ENCODE measurements at regions not wholly inside any gene's neighbourhood (a gene's known extent, or its start where the extent isn't known, plus 50 kb on each side); places are given as distances from the start of the nearest gene placed in this dataset.

DNA sequence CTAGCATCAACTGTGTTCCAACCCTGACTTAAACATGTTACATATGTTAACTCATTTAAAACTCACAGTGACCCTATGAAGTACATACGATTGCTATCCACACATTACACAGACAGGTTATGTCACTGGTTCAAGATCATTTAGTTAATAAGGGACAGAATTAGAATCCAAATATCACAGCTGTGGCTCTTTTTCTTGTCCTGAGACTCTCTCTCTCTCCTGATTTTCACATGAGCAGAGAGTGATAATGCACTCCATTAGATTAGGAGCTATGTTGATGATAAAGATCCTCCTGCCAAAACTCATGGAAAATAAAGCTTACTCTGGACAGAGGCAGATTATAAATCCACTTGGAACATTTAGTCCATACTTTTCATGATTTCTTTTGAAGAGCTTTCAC lies 408.3 kb downstream of the PPARGC1A start:
- Histone ChIP-seq H3K4me3 (ENCODE audit: low read length) (no peak overlapping the region), H3K27me3 (ENCODE audit: insufficient read depth, low read length) (no peaks in the 10 kb centered on the region), H3K36me3 (ENCODE audit: insufficient read depth, low read length) (no peaks in the 10 kb centered on the region), H3K4me1 (ENCODE audit: insufficient read depth, low read length) (no peaks in the 10 kb centered on the region), H3K9me3 (ENCODE audit: low read length) (no peaks in the 10 kb centered on the region), H2AFZ (ENCODE audit: low read depth, low read length) (no peak overlapping the region)

GRCh38 chr4:23477905-23478304 lies 411.9 kb downstream of the PPARGC1A start:
- no peaks in the 10 kb centered on the region for H3K4me1 ChIP-seq (ENCODE audit: insufficient read depth, low read length)
- no peak overlapping the region for H2AFZ ChIP-seq (ENCODE audit: low read depth, low read length)
- H3K27me3 ChIP-seq (ENCODE audit: insufficient read depth, low read length), result no peaks in the 10 kb centered on the region
- no peaks in the 10 kb centered on the region for H3K36me3 ChIP-seq (ENCODE audit: insufficient read depth, low read length)
- no peaks in the 10 kb centered on the region for H3K9me3 ChIP-seq (ENCODE audit: low read length)
- H3K4me3 ChIP-seq (ENCODE audit: low read length), result no peak overlapping the region

- no peaks in the 10 kb centered on the region for H3K4me1 ChIP-seq (ENCODE audit: insufficient read depth, low read length)
- H3K9me3 ChIP-seq (ENCODE audit: low read length), result no peaks in the 10 kb centered on the region
- no peaks in the 10 kb centered on the region for H3K36me3 ChIP-seq (ENCODE audit: insufficient read depth, low read length)
- H3K4me3 ChIP-seq (ENCODE audit: low read length), result no peak overlapping the region
- no peaks in the 10 kb centered on the region for H3K27me3 ChIP-seq (ENCODE audit: insufficient read depth, low read length)
- H2AFZ ChIP-seq (ENCODE audit: low read depth, low read length), result no peak overlapping the region
Observed at GRCh38 chr4:23476515-23477090, 413.2 kb downstream of the PPARGC1A start.

DNA sequence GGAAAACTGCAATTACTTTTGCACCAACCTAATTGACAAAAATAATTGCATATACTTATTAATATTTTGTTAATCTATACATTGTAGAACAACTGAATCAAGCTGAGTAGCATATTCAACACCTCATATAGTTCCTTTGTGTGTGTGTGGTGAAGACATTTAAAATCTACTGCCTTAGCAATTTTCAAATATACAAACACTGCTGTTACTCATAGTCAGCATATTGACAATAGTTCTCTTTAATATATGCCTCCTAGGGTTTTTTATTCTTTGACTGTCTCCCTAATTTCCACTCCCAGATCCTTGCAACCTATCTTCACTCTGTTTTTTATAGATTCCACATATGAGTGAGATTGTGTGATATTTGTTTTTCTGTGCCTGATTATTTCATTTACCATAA lies 426.8 kb downstream of the PPARGC1A start:
- Histone ChIP-seq H3K9me3 (ENCODE audit: low read length) (peaks cover 7% of the 10 kb centered on the region), H3K4me1 (ENCODE audit: insufficient read depth, low read length) (no peaks in the 10 kb centered on the region)

GRCh38 chr4:23458054-23458453 lies 431.8 kb downstream of the PPARGC1A start:
- Histone ChIP-seq H3K9me3 (ENCODE audit: low read length) (no peaks in the 10 kb centered on the region), H2AFZ (ENCODE audit: low read depth, low read length) (no peak overlapping the region), H3K4me1 (ENCODE audit: insufficient read depth, low read length) (peaks cover 10% of the 10 kb centered on the region), H3K4me3 (ENCODE audit: low read length) (no peak overlapping the region), H3K27me3 (ENCODE audit: insufficient read depth, low read length) (no peaks in the 10 kb centered on the region), H3K36me3 (ENCODE audit: insufficient read depth, low read length) (no peaks in the 10 kb centered on the region)

More for the DNA sequence above, 426.8 kb downstream of the PPARGC1A start:
- no peaks in the 10 kb centered on the region for H3K36me3 ChIP-seq (ENCODE audit: insufficient read depth, low read length)
- H2AFZ ChIP-seq (ENCODE audit: low read depth, low read length), result no peak overlapping the region
- no peaks in the 10 kb centered on the region for H3K27me3 ChIP-seq (ENCODE audit: insufficient read depth, low read length)
- H3K4me3 ChIP-seq (ENCODE audit: low read length), result no peak overlapping the region

- Histone ChIP-seq H3K4me1 (ENCODE audit: insufficient read depth, low read length) (peaks cover 10% of the 10 kb centered on the region), H3K36me3 (ENCODE audit: insufficient read depth, low read length) (no peaks in the 10 kb centered on the region), H3K27me3 (ENCODE audit: insufficient read depth, low read length) (no peaks in the 10 kb centered on the region), H3K4me3 (ENCODE audit: low read length) (no peak overlapping the region), H2AFZ (ENCODE audit: low read depth, low read length) (no peak overlapping the region), H3K9me3 (ENCODE audit: low read length) (no peaks in the 10 kb centered on the region)
Observed at GRCh38 chr4:23456864-23457263, 433.0 kb downstream of the PPARGC1A start.

DNA sequence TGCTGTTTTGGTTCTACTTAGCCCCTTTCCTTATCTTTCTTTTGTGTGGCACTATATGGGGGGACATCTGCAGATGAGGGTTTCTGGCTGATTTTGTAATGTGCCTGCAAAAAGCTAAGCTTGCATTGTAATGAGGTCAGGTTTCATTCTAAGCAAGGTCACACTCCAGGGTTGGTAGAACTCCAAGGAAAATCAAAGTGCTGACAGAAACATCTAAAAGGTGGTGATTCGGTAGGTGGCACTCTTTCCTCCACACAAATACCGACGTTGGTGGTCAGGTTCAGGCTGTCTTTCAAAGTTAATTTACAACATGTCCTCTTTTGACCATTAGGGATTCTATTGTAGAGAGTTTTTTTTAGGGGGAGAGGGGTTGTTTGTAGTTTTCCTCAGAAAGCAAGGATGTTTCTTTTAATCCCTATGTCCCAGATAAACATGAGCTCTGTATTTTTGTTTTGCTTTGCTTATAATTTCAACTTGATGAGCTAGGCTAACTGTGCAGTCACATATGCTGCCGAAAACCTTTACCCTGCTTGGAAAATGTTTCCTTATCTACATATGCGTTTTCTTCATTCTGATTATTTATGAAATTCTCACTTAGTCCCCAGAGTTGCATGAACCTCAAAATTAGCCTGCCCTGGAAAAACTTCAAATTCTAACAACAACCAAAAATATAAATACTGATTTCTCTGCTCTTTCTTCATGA lies 434.2 kb downstream of the PPARGC1A start:
- Histone ChIP-seq H3K9me3 (ENCODE audit: low read length) (no peaks in the 10 kb centered on the region), H2AFZ (ENCODE audit: low read depth, low read length) (no peak overlapping the region), H3K27me3 (ENCODE audit: insufficient read depth, low read length) (no peaks in the 10 kb centered on the region), H3K4me3 (ENCODE audit: low read length) (no peak overlapping the region), H3K4me1 (ENCODE audit: insufficient read depth, low read length) (peaks cover 15% of the 10 kb centered on the region), H3K36me3 (ENCODE audit: insufficient read depth, low read length) (no peaks in the 10 kb centered on the region)

DNA sequence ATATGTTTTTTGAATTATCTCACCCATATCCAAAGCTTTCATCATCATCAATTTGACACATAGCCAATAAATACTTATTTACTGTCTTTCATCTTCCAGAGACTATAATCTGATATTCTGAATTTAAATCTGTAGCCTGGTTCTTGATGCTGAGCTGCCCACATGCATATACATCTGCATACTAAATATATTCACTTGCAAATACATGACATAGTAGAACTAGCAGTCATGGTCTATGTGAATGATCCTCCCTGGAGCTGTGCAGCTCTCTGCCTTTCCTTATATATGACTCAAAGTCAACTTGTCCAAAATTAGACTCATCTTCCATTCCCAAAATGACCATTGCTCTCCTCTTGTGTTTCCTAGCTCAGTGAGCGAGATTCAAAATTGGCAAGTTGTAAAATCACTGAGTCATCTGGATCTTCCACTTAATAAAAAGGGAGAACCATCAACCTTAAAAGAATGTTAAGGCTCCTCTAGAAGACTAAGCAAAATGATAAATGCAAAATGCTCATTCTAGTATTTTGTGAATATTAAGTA lies 448.2 kb downstream of the PPARGC1A start:
- H3K4me1 ChIP-seq (ENCODE audit: insufficient read depth, low read length), result no peaks in the 10 kb centered on the region

GRCh38 chr4:23438764-23439163 lies 451.1 kb downstream of the PPARGC1A start:
- Histone ChIP-seq H3K4me1 (ENCODE audit: insufficient read depth, low read length) (peaks cover 3% of the 10 kb centered on the region), H2AFZ (ENCODE audit: low read depth, low read length) (no peak overlapping the region), H3K4me3 (ENCODE audit: low read length) (no peak overlapping the region)

More for the DNA sequence above, 448.2 kb downstream of the PPARGC1A start:
- H3K9me3 ChIP-seq (ENCODE audit: low read length), result no peaks in the 10 kb centered on the region
- H3K36me3 ChIP-seq (ENCODE audit: insufficient read depth, low read length), result no peaks in the 10 kb centered on the region
- no peak overlapping the region for H3K4me3 ChIP-seq (ENCODE audit: low read length)
- H2AFZ ChIP-seq (ENCODE audit: low read depth, low read length), result no peak overlapping the region
- no peaks in the 10 kb centered on the region for H3K27me3 ChIP-seq (ENCODE audit: insufficient read depth, low read length)

GRCh38 chr4:23429497-23429896 lies 460.4 kb downstream of the PPARGC1A start:
- Histone ChIP-seq H3K4me3 (ENCODE audit: low read length) (no peak overlapping the region), H2AFZ (ENCODE audit: low read depth, low read length) (no peak overlapping the region), H3K27me3 (ENCODE audit: insufficient read depth, low read length) (no peaks in the 10 kb centered on the region), H3K4me1 (ENCODE audit: insufficient read depth, low read length) (peaks cover 6% of the 10 kb centered on the region), H3K36me3 (ENCODE audit: insufficient read depth, low read length) (no peaks in the 10 kb centered on the region), H3K9me3 (ENCODE audit: low read length) (no peaks in the 10 kb centered on the region)

More at GRCh38 chr4:23438764-23439163, 451.1 kb downstream of the PPARGC1A start:
- no peaks in the 10 kb centered on the region for H3K36me3 ChIP-seq (ENCODE audit: insufficient read depth, low read length)
- no peaks in the 10 kb centered on the region for H3K27me3 ChIP-seq (ENCODE audit: insufficient read depth, low read length)
- H3K9me3 ChIP-seq (ENCODE audit: low read length), result no peaks in the 10 kb centered on the region

GRCh38 chr4:23425570-23425969 lies 464.3 kb downstream of the PPARGC1A start:
- H3K36me3 ChIP-seq (ENCODE audit: insufficient read depth, low read length), result no peaks in the 10 kb centered on the region
- H2AFZ ChIP-seq (ENCODE audit: low read depth, low read length), result no peak overlapping the region
- H3K4me3 ChIP-seq (ENCODE audit: low read length), result no peak overlapping the region
- H3K27me3 ChIP-seq (ENCODE audit: insufficient read depth, low read length), result no peaks in the 10 kb centered on the region
- peaks cover 16% of the 10 kb centered on the region for H3K4me1 ChIP-seq (ENCODE audit: insufficient read depth, low read length)
- no peaks in the 10 kb centered on the region for H3K9me3 ChIP-seq (ENCODE audit: low read length)

DNA sequence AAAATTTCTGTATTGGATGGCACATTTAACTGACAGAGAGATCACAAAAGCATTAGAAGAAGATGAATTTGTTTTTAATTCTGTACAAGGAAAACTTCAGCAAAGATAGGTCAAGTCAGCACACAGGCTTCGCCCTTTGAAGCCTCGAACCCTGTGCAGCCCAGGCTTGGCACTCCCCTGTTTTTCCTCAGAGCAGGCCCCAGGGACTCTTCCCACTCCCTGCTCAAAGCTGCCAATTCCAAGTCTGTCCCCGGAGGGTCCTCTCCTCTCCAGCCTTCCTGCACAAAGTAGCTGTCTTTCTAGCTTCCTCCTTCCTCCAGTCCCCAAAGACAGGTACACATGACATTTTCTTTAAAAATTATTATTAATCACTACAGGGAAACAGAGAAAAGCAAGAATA lies 466.3 kb downstream of the PPARGC1A start:
- H2AFZ ChIP-seq (ENCODE audit: low read depth, low read length), result no peak overlapping the region
- H3K9me3 ChIP-seq (ENCODE audit: low read length), result peaks cover 3% of the 10 kb centered on the region
- no peaks in the 10 kb centered on the region for H3K36me3 ChIP-seq (ENCODE audit: insufficient read depth, low read length)
- H3K4me1 ChIP-seq (ENCODE audit: insufficient read depth, low read length), result peaks cover 16% of the 10 kb centered on the region
- H3K27me3 ChIP-seq (ENCODE audit: insufficient read depth, low read length), result no peaks in the 10 kb centered on the region
- no peak overlapping the region for H3K4me3 ChIP-seq (ENCODE audit: low read length)

DNA sequence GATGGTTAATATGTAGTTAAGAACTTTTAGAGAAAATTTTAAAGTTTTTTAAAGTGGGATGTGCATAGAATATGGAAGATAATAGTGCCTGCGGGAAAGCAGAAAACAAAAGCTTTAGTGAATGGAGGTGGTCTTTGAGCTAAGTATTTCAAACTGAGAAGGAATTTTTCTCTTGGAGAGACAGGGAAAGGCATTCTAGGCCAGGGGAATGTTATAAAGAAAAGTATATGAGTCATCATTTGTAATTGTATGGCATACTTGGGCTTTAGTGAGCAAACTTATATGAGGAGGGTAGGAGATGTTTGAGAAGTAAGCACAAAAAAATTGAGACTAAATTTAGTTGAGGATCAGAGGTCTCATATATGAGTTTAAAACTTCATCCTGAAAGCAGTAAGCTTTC lies 467.0 kb downstream of the PPARGC1A start:
- peaks cover 3% of the 10 kb centered on the region for H3K9me3 ChIP-seq (ENCODE audit: low read length)
- no peak overlapping the region for H2AFZ ChIP-seq (ENCODE audit: low read depth, low read length)
- H3K36me3 ChIP-seq (ENCODE audit: insufficient read depth, low read length), result no peaks in the 10 kb centered on the region
- no peaks in the 10 kb centered on the region for H3K27me3 ChIP-seq (ENCODE audit: insufficient read depth, low read length)
- no peak overlapping the region for H3K4me3 ChIP-seq (ENCODE audit: low read length)
- peaks cover 16% of the 10 kb centered on the region for H3K4me1 ChIP-seq (ENCODE audit: insufficient read depth, low read length)
